HG03460 (cell line): ENCODE measurements at regions not wholly inside any gene's neighbourhood (a gene's known extent, or its start where the extent isn't known, plus 50 kb on each side); places are given as distances from the start of the nearest gene placed in this dataset.

Source experiments
- ATAC-seq: cut with Tn5 transposase; IDR thresholded peaks from one replicate; pipeline ENCODE4 v1.9.1; 2021; ENCODE audit not compliant: unreplicated experiment

- no peak for ATAC-seq
Measured at GRCh38 chr15:70449311-70450141, 313.8 kb downstream of the UACA start.

GRCh38 chr15:70447928-70448698 is 315.2 kb downstream of the UACA start:
- no peak for ATAC-seq

DNA sequence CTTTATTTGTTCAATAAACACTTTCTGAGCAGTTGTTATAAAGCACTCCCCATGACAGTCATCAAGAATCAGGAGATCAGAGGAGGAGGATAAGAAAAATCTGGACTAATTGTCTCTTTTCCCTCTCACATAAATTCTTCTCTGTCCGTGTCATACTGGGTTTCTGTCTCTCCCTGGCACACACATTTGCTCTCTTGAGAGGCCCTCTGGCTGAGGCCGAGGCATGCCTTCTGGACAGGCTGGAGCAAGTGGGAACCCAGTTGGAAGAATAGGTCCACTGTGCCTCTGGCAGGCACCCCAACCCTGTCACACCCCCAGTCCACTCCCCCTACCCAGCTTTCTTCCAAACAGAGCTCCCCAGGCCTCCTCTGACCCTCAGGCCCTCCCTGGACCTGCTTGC is 315.8 kb downstream of the UACA start:
- no peak for ATAC-seq

- ATAC-seq, result no peak
Measured at GRCh38 chr15:70447081-70447480, 316.3 kb downstream of the UACA start.

GRCh38 chr15:70443486-70444273 is 319.7 kb downstream of the UACA start:
- ATAC-seq, result no peak

GRCh38 chr15:70442616-70443321 is 320.6 kb downstream of the UACA start:
- no peak for ATAC-seq

GRCh38 chr15:70442211-70442610 is 321.1 kb downstream of the UACA start:
- no peak for ATAC-seq

GRCh38 chr15:70440416-70441138 is 322.8 kb downstream of the UACA start:
- ATAC-seq, result no peak

DNA sequence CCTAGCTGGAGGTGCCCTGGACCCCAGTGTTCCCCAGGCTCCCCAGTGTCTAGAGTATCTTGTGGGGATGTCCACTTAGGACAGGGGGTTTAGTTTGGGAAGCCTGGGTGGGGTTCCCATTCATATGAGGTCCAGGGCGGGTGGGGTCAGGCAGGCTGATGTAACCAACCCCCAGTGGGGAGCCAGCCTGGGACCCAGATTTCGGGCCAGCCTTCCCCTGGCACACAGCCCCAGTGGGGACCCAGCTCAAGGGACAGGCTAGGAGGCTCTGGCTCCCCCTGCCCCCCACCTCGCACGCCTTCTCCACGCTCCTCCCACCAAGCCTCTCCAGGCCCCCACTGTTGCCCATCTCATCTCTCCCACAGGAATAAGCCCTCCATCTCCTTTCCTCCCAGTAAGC is 323.5 kb downstream of the UACA start:
- ATAC-seq, result no peak

DNA sequence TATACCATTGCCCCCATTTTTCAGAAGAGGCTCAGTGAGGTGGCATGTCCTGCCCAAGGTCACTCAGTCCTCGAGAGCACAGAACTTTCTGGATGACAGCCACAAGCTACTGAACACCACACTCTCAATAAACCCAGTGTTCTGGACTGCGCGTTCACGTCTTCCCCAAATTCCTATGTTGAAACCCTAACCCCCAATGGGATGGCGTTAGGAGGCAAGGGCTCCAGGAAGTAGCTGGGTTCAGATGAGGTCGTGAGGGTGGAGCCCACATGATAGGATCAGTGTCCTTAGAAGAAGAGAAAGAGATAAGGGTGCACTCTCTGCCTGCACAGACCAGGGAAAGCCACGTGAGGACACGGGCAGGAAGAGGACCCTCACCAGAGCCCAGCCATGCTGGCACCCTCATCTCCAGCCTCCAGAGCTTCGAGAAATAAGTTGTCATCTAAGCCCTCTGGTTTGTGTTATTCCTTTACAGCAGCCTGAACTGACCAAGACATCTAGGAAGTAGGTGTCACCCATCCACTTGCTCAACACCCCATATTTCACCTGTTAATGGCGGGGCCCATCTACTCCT is 324.0 kb downstream of the UACA start:
- ATAC-seq, result no peak

GRCh38 chr15:70438776-70439175 is 324.6 kb downstream of the UACA start:
- ATAC-seq, result no peak

GRCh38 chr15:70437882-70438451 is 325.4 kb downstream of the UACA start:
- ATAC-seq, result no peak

DNA sequence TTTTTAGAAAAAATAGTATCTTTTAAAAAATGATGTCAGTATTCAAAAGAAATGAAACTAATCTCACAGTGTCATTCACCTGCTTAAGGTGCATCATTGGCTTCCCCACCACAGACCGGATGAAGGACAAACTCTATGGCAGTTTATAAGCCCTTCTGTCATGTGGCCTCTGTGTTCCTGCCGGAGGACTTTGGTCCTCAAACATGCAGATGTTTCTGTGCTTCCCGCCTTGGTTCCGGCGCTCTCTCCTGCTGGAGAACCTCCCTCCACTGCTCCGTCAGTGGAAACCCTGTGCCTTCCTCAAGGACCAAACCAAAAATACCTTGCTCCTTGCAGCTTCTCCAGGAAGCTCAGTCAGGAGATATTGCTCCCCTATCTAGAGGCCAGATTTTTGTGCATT is 326.3 kb downstream of the UACA start:
- ATAC-seq, result no peak

- ATAC-seq, result peak; percentile 47
Measured at GRCh38 chr15:70436428-70436827, 326.9 kb downstream of the UACA start.

- ATAC-seq, result peak; percentile 33
Measured at GRCh38 chr15:70435872-70436271, 327.5 kb downstream of the UACA start.

DNA sequence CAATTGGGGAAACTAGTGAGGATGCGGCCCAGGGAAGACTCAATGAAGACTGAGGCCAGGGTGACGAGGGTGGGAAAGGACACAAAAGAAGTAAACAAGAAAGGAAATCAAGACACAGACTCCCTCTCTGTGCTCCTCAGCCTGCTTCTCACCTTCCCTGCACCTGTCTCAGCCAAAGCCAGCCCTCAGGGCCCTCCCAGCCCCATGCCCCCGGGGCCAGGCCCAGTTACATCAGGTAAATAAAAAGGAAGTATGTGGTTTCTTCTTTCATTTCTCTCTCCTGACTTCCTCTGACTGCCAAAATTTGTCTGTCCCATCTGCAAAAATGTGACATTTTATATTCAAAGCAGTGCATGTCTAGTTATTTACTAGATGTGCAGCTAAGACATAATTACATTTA is 328.0 kb downstream of the UACA start:
- peak; percentile 49 for ATAC-seq

GRCh38 chr15:70433586-70434324 is 329.6 kb downstream of the UACA start:
- no peak for ATAC-seq

DNA sequence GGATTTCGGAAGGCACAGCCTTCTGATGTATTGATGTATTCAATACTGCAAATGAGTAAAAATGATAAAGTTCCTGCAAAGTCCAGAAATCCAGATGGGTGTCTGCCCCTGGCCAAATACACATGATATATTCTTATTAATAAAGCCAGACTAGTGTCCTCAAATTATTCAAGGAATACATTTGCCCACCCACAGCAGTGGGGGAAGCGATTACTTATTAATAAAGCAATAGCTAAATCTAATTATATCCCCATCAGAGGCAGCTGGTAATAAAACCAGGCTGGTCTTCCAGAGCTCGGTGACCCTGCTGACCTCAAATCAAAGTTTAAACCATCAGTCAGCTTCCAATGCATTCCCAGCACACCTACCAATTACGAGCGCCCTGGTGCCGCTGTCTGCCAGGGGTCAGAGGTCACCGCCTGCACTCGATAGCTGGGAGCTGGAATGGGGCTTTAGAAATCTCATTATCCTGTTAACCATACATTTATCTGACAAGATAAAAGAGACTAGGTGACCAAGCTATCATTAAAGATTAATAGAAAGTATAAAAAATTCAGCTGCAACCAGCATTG is 330.3 kb downstream of the UACA start:
- no peak for ATAC-seq

DNA sequence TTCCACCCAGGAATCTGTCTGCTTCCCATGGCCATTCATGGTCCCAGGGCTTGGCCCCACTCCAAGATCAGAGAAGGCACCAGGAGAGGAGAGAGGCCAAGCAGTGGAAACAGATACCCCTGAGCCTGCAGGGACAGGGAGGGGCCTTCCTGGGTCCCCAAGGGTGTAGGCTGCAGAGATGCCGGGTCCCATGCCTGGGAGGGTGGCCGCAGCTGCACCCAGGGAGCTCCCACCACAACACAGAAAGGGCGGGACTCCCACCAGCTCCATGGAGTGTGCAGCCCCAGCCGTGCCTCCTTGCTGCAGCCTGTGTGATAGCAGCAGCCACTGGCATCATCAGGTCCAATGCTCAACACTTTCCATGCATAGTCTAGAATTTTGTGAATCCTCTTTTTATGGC is 331.5 kb downstream of the UACA start:
- ATAC-seq, result no peak
